Fibroblast of the conjunctiva (primary cell): ENCODE measurements at regions not wholly inside any gene's neighbourhood (a gene's known extent, or its start where the extent isn't known, plus 50 kb on each side); places are given as distances from the start of the nearest gene placed in this dataset.
"Not testable (repeated sequence)": the region's sequence is repeated elsewhere in the genome, so short reads cannot be mapped to it uniquely, and the experiment has no call there.

Source experiments
- DNase-seq: peaks from one replicate; pipeline ENCODE4 v3.0.0-alpha.2; 2010; ENCODE audit warnings: low read depth

DNA sequence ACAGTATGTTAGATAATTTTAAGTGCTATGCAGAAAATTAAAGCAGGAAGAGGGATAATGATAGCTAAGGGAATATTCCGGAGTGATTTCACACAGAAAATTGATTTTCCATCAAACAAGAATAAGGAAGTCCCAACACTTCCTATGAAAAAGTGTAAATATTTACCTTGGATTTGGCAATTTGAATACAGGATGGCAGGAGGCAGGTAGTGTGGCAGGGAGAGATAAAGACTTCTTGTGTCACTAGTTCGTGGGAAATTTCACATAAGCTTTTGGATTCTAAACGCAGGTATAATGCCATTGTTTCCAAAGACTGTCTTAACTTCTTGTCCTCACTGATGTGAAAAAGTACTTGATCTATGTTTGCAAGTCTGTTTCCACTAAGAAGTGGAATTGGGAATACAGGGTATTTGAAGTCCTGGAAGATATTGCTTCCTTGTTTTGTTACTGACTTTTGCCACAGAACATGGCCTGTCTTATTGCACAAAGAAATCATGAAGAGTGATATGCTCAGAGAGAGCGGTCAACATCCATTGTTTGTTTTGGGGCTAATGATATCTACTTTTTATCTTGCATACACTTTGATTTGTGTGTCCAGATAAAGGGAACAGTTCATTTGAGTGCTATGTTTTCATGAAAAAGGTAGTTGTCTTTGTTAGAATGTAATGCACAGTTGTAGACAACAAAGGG, 1216.1 kb upstream of the FAM98A start:
- DNase-seq, result no peak

DNA sequence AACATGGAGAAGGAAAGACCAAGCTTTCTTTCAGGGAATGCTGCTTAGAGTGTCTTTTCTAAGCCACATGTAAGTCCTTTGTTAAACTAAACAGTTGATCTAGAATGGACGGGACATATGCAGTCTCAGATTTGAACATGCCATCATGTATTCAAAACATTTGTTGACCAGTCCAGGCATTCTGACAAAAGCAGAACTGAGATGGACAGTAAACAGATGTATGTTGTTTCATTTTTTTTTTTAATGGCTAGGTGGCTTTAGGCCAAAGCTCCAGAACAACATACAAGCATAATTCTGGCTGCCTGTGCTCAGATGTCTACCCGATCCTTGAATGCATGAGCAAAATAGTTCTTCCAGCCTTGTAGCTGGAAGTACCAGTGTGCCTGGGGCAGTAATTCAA, 1211.4 kb upstream of the FAM98A start:
- no peak for DNase-seq

DNA sequence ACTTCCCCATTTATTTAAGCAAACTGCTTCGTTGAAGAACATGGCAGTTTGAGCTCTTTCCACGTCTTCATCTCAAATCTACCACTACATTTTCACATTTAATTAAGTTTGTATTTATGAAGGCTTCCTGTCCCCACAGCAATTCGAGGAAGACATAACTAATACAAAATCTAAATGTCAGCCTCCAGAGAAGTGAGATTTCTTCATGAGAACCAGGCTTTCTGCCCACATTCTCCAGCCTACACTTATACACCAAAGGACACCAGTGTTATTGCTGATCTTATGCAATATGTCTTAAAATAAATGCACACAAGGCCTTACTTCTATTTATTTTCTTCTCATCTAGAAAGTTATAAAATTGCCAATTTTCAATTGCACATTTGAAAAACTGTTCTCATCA, 1209.3 kb upstream of the FAM98A start:
- DNase-seq, result no peak

DNA sequence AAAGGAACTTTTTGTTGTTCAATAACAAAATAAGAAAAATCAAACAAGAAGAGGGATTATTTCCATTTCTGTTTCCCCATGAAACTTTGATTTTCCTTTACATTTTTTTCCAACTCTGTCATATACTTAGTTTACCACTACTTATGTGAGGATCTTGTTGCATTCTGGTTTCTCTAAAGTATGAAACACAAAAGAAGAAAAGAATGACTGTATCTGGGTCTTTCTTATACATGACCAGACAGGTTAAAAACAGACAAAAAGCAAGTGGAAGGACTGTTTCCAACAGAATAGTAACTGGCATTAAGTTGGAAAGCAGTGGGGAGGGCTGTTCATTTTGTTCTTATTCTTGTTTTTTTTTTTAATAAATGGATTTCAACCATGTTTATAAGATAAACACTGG, 1207.8 kb upstream of the FAM98A start:
- DNase-seq, result no peak

DNA sequence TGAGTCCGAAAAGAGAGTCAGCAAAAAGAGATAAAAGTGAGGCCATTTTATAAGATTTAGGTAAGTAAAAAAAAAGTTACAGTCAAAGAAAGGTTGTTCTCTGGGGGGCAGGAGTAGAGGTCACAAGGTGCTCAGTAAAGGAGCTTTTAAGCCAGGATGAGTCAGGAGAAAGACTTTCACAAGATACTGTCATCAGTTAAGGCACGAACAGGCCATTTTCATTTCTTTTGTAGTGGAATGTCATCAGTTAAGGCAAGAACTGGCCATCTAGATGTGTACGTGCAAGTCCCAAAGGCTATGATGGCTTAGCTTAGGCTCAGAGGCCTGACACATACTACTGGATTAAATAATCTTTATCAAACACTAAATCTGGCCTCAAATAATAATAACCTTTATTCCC, 1207.3 kb upstream of the FAM98A start:
- DNase-seq, result no peak

DNA sequence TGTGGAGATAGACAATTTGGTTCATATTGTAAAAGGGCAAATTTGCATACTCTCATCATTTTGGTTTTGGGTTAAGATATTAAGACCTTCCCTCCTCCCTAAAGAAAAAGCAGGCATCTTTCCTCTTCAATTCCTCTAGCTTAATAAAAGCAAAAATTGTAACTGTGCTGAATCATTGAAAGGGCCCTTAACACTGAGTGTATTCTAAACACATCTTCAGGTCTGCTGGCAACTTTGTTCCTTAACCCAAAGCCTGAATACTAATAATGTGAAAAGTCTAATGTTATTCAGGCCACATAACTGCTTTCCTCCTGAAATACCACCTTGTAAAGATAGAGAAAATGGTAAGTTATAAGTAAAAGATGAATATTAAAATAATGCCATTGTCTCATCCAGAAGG, 1200.5 kb upstream of the FAM98A start:
- no peak for DNase-seq

DNA sequence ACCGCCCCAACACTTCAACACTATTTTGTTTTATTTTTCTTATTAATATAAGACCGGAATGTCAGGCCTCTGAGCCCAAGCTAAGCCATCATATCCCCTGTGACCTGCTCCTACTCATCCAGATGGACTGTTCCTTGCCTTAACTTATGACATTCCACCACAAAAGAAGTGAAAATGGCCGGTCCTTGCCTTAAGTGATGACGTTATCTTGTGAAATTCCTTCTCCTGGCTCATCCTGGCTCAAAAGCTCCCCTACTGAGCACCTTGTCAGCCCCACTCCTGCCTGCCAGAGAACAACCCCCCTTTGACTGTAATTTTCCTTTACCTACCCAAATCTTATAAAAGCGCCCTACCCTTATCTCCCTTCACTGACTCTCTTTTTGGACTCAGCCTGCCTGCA, 1196.5 kb upstream of the FAM98A start:
- DNase-seq, result not testable (repeated sequence)

DNA sequence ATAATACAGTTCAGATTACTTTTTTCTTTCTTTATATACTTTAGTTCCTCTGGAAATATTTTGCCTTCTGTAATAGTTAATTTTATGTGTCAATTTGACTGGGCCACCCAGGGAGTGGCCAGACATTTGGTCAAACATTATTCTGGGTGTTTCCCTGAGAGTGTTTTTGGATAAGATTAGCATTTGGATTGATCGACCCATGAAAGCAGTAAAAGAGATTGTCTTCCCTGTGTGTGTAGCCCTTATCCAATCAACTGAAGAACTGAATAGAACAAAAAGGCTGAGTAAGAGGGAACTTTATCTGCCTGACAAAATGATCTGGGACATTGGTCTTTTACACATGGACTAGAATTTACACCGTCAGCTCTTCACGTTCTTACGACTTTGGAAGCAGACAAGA, 1190.1 kb upstream of the FAM98A start:
- no peak for DNase-seq

DNA sequence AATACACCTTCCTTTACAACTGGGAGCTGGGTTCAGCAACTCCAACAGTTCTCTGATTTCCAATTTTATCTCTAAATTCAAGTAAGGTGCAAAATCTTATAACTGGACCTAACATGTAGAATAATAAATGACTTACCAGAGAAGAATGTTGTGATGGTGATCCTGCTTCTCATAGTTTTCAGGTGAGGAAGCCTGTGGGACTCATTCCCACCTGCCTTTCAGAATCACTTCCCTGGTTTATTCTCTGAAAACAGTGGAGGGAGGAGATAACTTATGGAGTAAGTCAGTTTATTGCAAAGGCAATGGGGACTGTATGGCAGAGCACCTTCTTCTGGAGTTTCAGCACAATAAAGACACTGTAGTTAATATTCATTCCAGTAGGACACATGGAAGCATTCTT, 1188.2 kb upstream of the FAM98A start:
- no peak for DNase-seq

DNA sequence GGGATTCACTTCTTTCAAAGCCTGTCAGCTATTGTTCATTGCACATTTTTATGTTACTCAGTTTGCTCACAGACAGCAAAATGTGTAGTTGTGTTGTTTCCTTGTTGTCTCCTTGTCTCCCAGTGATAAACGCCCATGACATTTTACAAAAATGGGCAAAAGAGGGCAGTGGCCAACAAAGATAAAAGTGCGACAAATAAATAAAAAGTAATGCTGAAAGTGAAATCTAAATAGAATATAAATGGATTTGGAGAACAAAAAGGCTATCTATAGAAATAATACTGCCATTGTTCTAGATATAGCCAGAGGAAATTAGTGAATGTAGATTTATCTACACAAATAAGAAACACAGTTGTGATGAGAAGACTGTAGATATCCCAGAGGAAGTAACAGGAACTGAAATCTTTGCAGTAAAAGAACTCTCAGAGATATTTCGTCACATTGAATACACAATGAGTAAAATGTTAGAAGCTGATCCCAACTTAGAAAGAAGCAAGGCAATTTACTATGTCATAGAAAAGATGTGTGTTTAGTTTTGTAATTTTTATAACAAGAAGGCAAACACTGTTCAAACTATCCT, 1186.2 kb upstream of the FAM98A start:
- DNase-seq, result no peak

DNA sequence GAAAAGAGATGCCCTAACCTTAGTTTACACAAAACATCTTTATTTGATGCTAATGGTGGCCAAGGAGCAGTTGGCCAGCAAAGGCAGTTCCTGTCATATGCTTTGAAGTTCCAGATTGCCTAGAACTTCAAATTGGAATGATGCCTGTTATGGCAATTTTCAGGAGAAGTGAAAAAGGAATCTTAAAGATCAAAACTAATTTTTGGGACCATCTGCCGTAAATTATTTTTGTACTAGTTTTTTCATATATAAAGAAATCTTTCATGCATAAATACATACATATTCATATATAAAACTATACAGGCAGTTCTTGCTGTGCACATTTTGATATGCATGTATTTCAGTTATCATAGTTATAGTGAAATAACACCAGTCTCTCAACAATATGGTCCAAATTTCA, 1185.6 kb upstream of the FAM98A start:
- DNase-seq, result no peak

DNA sequence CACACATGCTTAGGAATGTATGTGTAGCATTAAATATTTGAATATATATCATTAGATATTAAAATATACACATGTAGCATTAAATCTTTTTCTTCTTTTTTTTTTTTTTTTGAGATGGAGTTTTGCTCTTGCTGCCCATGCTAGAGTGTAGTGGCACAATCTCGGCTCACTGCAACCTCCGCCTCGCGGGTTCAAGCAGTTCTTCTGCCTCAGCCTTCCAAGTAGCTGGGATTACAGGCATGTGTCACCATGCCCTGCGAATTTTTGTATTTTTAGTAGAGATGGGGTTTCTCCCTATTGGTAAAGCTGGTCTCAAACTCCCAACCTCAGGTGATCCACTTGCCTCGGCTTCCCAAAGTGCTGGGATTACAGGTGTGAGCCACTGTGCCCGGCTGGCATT, 1151.6 kb upstream of the FAM98A start:
- not testable (repeated sequence) for DNase-seq

DNA sequence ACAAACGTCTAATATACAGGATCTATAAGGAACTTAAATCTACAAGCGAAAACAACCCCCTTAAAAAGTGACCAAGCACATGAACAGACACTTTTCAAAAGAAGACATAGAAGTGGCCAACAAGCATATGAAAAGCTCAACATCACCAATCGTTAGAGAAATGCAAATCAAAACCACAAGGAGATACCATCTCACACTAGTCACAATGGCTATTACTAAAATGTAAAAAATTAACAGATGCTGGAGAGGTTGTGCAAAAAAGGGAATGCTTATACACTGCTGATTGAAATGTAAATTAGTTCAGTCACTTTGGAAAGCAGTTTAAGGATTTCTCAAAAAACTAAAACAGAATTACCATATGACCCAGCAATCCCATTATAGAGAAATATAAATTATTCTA, 1148.5 kb upstream of the FAM98A start:
- DNase-seq, result no peak

DNA sequence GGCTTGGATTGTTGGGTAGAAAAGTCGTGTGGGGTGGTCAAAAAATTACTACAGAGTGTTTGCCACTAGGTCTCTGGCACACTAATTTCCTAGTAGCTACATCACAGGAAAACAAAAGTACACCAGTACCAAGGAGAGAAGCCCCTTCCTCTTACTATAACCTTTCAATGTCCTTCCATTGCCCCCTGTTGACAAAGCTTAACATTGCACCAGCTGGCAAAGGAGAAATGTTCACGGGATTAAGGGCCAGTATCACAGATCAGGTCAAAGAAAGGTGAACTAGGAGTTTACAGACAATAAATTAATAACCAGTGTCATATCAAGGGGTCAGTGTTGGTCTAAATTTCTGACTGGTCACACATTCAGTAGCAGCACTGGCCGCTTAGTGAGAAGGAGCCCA, 1139.6 kb upstream of the FAM98A start:
- no peak for DNase-seq

DNA sequence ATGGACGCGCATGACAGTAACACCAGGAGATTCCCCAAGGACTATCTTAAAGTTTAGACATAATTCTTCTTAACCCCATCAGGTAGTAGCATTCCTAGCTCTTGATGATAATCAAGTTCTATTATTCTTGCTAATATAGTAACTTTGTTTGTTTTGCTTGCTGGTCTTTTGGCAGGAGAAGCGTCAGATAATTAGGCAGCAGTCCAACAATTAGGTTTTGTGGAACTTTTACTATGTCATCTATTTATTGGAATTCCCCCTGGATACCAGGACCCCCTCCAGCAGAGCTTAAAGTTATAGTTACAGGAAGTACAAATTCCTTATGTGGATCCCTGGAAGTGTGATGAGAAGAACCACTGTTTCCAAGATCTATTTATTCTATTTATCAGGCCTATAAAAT, 1138.0 kb upstream of the FAM98A start:
- DNase-seq, result no peak

DNA sequence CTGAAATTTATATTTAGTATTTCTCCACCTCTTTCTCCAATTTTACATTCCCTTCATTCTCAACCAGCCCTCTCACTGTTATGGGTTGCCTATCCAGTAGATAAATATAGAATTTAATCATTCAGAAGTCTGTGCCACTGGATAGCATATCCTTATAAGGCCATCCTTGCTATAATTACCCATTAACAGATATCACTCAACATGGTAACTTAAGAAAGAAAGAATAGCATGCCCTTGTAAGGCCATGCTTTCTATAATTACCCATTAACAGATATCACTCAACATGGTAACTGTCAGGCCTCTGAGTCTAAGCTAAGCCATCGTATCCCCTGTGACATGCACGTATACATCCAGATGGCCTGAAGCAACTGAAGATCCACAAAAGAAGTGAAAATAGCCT, 1137.4 kb upstream of the FAM98A start:
- no peak for DNase-seq

DNA sequence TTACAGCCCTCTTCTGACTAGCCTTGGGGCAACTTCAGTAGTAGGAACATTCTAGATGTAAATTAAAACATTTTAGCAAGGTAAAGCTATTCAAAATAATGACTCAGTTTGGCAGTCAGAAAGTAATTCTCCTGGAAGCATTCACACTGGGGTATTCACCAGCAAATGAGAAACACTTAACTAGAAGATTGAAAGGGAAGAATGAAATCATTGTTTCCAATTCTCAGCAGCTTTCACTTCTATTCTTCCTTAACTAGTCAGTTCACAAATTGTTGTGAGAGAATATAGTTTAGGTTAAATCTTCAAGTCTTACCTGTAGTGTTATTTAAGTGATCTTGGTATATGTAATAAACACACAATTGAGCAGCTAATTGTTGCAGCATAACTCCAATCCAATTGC, 1135.6 kb upstream of the FAM98A start:
- no peak for DNase-seq

DNA sequence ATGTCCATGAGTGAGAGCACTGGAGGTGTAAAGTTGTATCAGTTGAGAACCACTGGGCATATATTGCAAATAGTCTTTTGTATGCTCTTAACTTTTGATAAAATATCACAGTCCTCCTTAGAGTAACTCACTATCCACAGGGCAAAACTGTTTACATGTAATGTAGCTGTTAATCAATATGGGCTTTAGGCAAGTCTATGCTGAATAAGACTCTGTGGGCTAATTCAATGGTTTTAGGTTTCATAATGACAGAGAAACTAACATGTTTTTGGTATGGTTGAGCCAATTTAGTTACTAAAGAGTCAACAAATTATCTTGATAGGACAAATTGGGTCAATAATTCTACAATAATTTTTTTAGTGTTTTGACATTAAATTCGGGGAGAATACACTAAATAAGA, 1134.9 kb upstream of the FAM98A start:
- DNase-seq, result no peak

DNA sequence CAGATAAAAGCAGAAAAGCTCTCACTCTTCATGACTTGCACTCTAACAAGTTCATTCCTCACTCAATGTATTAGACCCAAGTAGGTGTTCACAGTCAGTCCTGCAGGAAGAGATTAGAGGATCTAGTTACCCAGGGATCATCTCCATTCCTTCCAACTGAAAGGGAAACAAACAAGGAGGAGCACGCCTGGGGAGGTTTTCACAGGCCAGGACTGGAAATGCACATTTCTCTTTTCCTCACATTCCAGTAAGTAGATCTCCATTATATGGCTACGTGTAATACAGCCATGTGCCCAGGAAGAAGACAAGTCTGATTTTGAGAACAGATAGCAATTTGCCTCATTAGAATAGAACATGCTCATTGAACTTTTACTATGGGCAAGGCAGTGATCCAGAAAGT, 1132.2 kb upstream of the FAM98A start:
- no peak for DNase-seq

DNA sequence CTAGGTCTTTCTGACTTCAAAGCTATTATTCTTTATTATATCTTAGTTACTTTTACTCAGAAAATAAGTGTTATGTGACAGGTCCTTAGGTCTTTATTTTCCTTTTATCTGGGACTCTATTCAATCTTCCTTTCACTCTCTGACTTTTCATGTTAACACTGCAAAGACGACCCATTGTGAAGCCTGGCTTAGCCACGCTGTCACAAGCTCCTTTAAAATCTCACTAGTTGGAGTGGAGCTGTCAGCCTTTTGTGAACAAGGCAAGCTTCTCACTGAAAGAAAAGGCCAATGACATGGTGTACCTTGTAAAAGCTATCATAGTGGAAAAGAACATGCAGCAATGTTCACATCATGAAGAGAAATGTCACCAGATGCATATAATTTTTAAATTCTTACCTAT, 1130.7 kb upstream of the FAM98A start:
- DNase-seq, result no peak

DNA sequence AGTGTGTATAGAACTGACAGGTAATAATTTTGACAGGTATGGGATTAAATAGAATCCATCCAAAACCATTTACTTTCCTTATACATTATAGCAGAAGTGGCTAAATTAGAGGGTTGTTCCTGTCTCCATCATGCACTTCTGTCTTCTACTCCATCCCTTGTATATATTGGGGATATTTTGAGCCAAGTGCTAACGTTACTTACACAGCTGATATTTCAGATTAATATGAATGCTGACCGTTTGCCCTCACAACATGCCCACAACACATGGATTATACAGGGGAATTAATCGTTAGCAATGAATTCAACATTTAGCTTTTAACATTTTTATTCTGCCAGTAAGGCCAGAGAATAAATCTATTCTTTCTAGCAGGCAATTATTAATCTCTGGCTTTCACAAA, 1125.0 kb upstream of the FAM98A start:
- no peak for DNase-seq

DNA sequence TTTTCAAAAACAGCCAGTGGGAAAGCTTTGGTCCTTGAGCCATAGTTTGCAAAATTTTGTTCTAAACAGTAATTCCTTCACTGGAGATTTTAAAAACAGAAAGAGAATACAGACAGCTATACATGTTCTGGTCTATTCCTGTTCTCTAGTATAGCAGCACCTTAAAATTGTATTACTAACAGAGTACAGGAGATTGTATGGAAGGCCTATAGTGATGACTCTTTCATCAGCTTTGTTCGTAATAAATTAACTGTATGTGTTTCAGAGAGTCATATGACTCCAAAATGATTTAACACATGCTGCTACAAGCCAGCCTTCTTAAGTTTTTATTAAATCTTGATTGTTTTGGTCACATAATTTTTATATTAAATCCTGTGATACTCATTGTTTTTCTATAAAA, 1124.6 kb upstream of the FAM98A start:
- no peak for DNase-seq

DNA sequence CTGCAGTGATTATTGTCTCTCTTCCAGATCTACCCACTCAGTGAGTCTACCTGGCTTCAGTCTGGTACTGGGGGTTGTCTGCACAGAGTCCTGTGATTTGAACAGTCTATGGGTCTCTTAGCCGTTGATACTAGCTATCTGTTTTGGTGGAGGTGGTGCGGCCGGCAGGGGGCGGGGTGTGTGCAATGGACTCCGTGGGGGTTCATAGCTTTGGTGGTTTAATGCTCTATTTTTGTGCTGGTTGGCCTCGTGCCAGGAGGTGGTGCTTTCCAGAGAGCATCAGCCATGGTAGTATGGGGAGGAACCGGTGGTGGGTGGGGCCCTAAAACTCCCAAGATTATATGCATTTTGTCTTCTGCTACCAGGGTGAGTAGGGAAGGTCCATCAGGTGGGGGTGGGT, 1120.1 kb upstream of the FAM98A start:
- no peak for DNase-seq

DNA sequence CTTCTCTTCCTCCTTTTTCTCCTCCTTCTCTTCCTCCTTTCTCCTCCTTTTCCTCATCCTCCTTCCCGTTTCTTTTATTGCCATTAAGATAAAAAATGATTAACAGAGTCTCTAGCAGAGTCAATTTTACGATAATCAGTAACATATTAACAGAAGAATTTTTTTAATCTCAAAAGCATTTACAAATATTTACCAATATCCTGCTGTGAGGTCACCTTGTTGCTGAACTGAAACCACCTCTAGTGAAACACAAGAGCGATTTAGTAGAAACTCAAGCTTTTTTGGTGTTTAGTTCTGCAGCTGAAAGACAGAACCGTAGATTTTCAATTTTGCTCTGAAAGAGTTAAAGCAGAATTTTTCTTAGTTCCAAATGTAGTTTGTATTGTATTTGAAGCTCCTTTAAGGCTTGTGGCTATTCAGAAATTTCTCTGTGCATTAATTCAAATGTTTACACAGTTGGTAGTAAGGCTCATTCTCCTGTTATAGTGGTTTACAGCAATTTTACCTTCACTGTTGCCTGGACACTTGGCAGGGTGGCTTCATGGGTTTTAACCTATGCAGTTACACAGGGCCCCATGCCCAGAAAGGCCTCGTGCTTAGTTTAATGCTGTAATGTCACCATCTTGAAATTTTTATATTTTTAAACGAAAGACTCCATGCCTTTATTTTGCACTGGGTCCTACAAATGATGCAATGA, 1106.6 kb upstream of the FAM98A start:
- DNase-seq, result no peak
